Osteocyte (in vitro differentiated cells): ENCODE measurements at regions not wholly inside any gene's neighbourhood (a gene's known extent, or its start where the extent isn't known, plus 50 kb on each side); places are given as distances from the start of the nearest gene placed in this dataset.

ENCODE experiments used
- DNase-seq: peaks from one replicate; pipeline ENCODE4 v3.0.0; 2021; ENCODE audit warnings: mixed read lengths; ENCODE audit not compliant: unreplicated experiment; ENCODE audit errors: extremely low spot score
- H3K27ac Mint-ChIP-seq: one replicate; pipeline ENCODE4 v1.8.0; 2021; ENCODE audit warnings: mild to moderate bottlenecking, mixed read lengths; ENCODE audit not compliant: unreplicated experiment
- H3K27me3 Mint-ChIP-seq: one replicate; pipeline ENCODE4 v1.8.0; 2021; ENCODE audit warnings: mixed read lengths; ENCODE audit not compliant: unreplicated experiment
- H3K36me3 Mint-ChIP-seq: one replicate; pipeline ENCODE4 v1.8.0; 2021; ENCODE audit warnings: mixed read lengths; ENCODE audit not compliant: unreplicated experiment
- H3K4me1 Mint-ChIP-seq: one replicate; pipeline ENCODE4 v1.8.0; 2021; ENCODE audit warnings: mixed read lengths; ENCODE audit not compliant: unreplicated experiment
- H3K4me3 Mint-ChIP-seq: one replicate; pipeline ENCODE4 v1.8.0; 2021; ENCODE audit warnings: mild to moderate bottlenecking, moderate library complexity, mixed read lengths; ENCODE audit not compliant: unreplicated experiment
- H3K9me3 Mint-ChIP-seq: one replicate; pipeline ENCODE4 v1.8.0; 2021; ENCODE audit warnings: mixed read lengths; ENCODE audit not compliant: unreplicated experiment
- CTCF ChIP-seq: fragments of 200-600 bp; sonication (generic); IDR thresholded peaks from 2 replicates; pipeline ENCODE4 v1.5.0; 2021; ENCODE audit warnings: antibody characterized with exemption, mild to moderate bottlenecking, moderate library complexity

DNA sequence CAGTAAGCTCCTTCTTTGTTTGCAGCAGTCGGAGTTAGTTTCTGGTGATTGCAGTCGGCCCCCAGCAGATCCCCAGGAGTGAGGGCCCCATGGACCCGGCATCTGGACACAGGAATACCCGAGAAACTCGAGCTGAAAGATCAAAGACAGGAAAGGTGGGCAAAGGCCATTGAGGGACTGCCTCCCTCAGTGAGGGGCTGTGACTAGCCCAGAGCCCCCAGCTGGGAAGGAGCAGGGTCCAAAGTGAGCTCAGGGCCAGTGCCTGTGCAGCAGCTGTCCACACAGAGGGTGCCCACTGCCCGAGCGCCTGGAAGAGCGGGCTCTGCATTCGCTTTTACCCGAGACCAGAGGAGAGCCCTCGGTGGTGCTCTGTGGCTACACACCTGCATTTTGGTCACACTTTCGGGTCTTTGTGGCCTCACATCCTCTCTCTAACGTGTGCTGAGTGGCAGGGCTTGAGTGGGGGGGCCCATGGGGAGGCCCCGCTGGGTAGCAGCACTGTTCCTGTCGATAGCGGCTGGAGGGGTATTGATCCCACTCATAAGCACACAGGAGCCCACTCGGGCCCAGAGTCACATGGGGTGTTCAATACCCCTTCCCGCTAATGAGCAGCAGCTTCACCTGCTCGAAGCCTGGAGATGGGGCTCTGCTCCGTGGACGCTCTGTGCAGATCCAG lies 532.9 kb downstream of the TBC1D22A start:
- TF ChIP-seq CTCF = no peak
- DNase-seq = peak; percentile 80
- no peaks in the 10 kb centered on the region for H3K36me3 Mint-ChIP-seq
- peaks cover 27% of the 10 kb centered on the region for H3K9me3 Mint-ChIP-seq
- H3K4me3 Mint-ChIP-seq = no peak overlapping the region
- H3K27ac Mint-ChIP-seq = no peak overlapping the region
- H3K4me1 Mint-ChIP-seq = no peaks in the 10 kb centered on the region
- no peaks in the 10 kb centered on the region for H3K27me3 Mint-ChIP-seq

DNA sequence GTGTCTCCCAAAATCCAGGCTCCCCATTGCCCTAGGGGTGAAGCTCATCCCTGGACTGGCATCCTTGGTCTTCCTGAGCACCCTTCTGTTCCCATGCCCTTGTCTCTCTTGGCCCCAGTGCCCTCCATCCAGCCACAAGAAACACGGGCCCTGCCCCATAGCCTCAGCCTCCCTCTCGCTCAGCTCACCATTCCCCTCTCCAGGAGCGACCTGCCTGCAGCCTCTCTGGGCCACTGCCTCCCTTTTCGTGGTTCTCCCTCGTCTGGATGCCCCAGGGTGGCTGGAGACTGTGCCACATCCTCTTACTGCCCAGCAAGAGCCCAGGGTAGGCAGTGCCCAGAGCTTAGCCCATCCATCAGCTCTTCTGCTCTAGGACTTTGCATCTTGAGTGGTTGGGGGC lies 532.1 kb downstream of the TBC1D22A start:
- TF ChIP-seq CTCF = no peak
- no peak for DNase-seq
- Mint-ChIP-seq H3K36me3 (no peaks in the 10 kb centered on the region), H3K4me3 (no peak overlapping the region), H3K9me3 (peaks cover 27% of the 10 kb centered on the region), H3K27me3 (no peaks in the 10 kb centered on the region), H3K4me1 (no peaks in the 10 kb centered on the region), H3K27ac (no peak overlapping the region)

DNA sequence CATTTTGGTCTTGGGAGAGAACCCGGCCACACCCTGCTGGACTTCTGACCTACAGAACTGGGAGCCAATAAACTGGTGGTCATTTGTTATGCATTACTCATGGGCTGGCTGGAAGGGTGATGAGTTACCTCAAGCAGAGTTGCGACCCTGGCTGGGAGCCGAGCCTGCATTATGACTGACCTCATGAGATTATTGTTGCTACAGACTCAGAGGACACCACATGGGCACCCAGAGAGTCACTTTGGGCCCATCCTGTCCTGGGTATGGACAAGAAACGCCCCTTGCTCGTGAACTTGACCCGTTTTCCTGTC lies 531.7 kb downstream of the TBC1D22A start:
- no peak for TF ChIP-seq CTCF
- H3K4me3 Mint-ChIP-seq = no peak overlapping the region
- peak; percentile 63 for DNase-seq
- H3K9me3 Mint-ChIP-seq = peaks cover 27% of the 10 kb centered on the region
- H3K4me1 Mint-ChIP-seq = no peaks in the 10 kb centered on the region
- H3K36me3 Mint-ChIP-seq = no peaks in the 10 kb centered on the region
- H3K27ac Mint-ChIP-seq = no peak overlapping the region
- H3K27me3 Mint-ChIP-seq = no peaks in the 10 kb centered on the region

DNA sequence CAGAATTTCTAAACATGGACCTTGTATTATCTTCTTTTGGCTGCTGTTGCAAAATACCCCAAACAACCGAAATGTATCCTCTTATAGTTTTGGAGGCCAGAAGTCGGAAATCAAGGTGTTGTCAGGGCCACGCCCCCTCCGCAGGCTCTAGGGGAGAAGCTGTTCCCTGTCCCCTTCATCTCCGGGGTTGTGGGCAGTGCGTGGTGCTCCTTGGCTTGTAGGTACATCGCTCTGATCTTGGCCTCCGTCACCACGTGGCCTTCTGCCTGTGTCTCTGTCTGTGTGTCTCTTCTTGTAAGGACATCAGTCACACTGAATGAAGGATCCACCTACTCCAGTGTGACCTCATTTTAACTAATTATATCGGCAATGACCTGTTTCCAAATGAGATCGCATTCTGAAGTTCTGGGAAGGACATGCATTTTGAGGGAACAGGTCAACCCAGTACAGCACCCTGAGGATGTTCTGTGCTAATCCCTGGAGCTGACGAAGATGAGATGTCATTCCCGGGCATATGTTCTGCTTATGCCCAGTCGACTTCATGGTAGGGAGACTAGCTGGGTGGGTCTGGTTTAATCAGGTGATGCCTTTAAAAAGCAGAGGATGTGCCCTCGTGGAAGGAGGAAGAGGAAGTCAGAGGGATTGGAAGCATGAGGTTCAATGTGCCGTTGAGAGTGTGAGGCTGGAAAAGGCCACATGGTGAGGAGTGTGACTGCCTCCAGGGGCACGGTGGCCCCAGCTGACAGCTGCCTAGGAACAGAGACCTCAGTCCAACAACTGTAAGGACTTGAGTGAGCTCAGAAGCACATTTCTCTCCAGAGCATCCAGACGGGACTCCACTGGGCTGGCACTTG lies 531.1 kb downstream of the TBC1D22A start:
- Mint-ChIP-seq H3K4me3 (no peak overlapping the region), H3K9me3 (peaks cover 22% of the 10 kb centered on the region), H3K36me3 (no peaks in the 10 kb centered on the region), H3K27me3 (no peaks in the 10 kb centered on the region), H3K27ac (no peak overlapping the region), H3K4me1 (no peaks in the 10 kb centered on the region)
- DNase-seq = peak; percentile 56
- TF ChIP-seq CTCF = no peak

DNA sequence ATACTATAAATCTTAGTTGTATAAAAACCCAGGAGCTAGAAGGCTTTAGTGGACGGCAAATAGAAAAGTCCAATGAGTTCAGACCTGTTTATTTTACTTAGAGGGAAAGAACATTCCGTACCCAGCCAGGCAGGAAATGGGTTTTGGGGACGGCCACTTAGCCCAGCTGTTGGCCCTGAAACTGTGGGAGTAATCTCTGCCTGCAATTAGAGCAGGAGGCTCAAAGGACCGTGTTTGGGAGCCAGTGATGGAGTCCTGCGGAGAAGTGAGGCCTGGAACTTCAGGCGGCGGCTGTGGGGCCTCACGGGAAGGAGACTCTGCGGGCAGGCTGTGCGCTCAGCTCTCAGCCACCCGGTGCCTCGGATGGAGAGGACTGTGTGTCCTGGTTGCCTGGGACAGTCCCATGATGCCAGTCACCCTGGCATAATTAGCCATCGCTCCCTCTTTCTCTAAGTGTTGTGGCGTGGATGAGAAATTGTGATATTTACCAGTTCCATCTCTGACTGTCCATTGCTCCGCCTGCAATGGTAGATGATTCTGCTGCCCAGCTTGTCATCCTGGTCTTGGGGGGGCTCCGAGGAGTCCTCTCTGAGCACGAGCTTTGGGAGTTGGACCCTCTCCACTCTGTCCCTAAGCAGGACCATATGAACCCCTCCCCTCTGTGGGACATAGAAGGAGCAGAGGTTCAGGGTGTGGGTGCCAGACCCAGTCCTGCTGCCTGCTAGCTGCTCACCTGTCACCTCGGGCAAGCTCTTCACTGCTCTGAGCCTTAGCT lies 530.3 kb downstream of the TBC1D22A start:
- Mint-ChIP-seq H3K27me3 (no peaks in the 10 kb centered on the region), H3K36me3 (no peaks in the 10 kb centered on the region), H3K27ac (no peak overlapping the region), H3K9me3 (peaks cover 22% of the 10 kb centered on the region), H3K4me1 (no peaks in the 10 kb centered on the region), H3K4me3 (no peak overlapping the region)
- no peak for TF ChIP-seq CTCF
- peak; percentile 80 for DNase-seq
